ENCODE measurements at regions not wholly inside any gene's neighbourhood (a gene's known extent, or its start where the extent isn't known, plus 50 kb on each side); places are given as distances from the start of the nearest gene placed in this dataset.

- Histone ChIP-seq H3K27me3 (replicated peaks in 1 of 2; ENCODE audit: control insufficient read depth in 2 of 2, extremely low read depth in 1 of 2, insufficient read depth in 2 of 2, low read length in 1 of 2) (no peaks in the 10 kb centered on the region), H3K4me1 (ENCODE audit: control insufficient read depth in 1 of 2, extremely low read depth in 1 of 2, insufficient read depth in 2 of 2, low read length in 2 of 2) (no peaks in the 10 kb centered on the region), H3K4me3 (ENCODE audit: control insufficient read depth in 1 of 2, extremely low read depth in 1 of 2, low read length in 1 of 2) (no peak overlapping the region), H3K27ac (ENCODE audit: low read length) (no peak overlapping the region), H3K9me3 (no peaks in the 10 kb centered on the region), H3K36me3 (ENCODE audit: control insufficient read depth in 2 of 2, extremely low read depth in 1 of 2, insufficient read depth in 1 of 2, low read length in 1 of 2) (no peaks in the 10 kb centered on the region)
- 92% methylated on average over 1 of the region's 1 CpG for WGBS (ENCODE audit: insufficient coverage)
- Mint-ChIP-seq H3K27ac (no peak overlapping the region), H3K36me3 (no peaks in the 10 kb centered on the region), H3K9me3 (peaks cover 8 to 14% (median 10%) of the 10 kb centered on the region in 3 donors), H3K27me3 (no peaks in the 10 kb centered on the region), H3K4me3 (no peak overlapping the region), H3K4me1 (no peaks in the 10 kb centered on the region)
- ATAC-seq (replicated peaks in 1 of 4), result no peak
- ChIA-PET POLR2A (no interaction called here), CTCF (no interaction called here)
- no peak for DNase-seq
These were observed 123.0 kb upstream of the CPNE8 start for GRCh38 chr12:39028382-39028781.

GRCh38 chr12:39012870-39013269 lies 107.5 kb upstream of the CPNE8 start:
- Mint-ChIP-seq H3K4me1 (no peaks in the 10 kb centered on the region), H3K27me3 (no peaks in the 10 kb centered on the region), H3K36me3 (no peaks in the 10 kb centered on the region), H3K9me3 (peaks cover 0 to 6% (median 5%) of the 10 kb centered on the region in 3 donors), H3K4me3 (no peak overlapping the region), H3K27ac (no peak overlapping the region)
- ATAC-seq (replicated peaks in 1 of 4) (no peak), DNase-seq (no peak)
- H3K27ac ChIP-seq (ENCODE audit: low read length), result no peak overlapping the region
- no CpG with 5 or more reads among the region's 1 CpG for WGBS (ENCODE audit: insufficient coverage)
- ChIA-PET POLR2A (no interaction called here), CTCF (no interaction called here)
- H3K4me3 ChIP-seq (ENCODE audit: control insufficient read depth in 1 of 2, extremely low read depth in 1 of 2, low read length in 1 of 2), result no peak overlapping the region
- no peaks in the 10 kb centered on the region for H3K4me1 ChIP-seq (ENCODE audit: control insufficient read depth in 1 of 2, extremely low read depth in 1 of 2, insufficient read depth in 2 of 2, low read length in 2 of 2)
- no peaks in the 10 kb centered on the region for H3K27me3 ChIP-seq (replicated peaks in 1 of 2; ENCODE audit: control insufficient read depth in 2 of 2, extremely low read depth in 1 of 2, insufficient read depth in 2 of 2, low read length in 1 of 2)
- H3K9me3 ChIP-seq, result no peaks in the 10 kb centered on the region
- H3K36me3 ChIP-seq (ENCODE audit: control insufficient read depth in 2 of 2, extremely low read depth in 1 of 2, insufficient read depth in 1 of 2, low read length in 1 of 2), result no peaks in the 10 kb centered on the region

GRCh38 chr12:39011166-39011565 lies 105.8 kb upstream of the CPNE8 start:
- no peak for DNase-seq
- no peaks in the 10 kb centered on the region for H3K27me3 ChIP-seq (replicated peaks in 1 of 2; ENCODE audit: control insufficient read depth in 2 of 2, extremely low read depth in 1 of 2, insufficient read depth in 2 of 2, low read length in 1 of 2)
- CTCF ChIA-PET, result no interaction called here
- Mint-ChIP-seq H3K27me3 (no peaks in the 10 kb centered on the region), H3K4me1 (no peaks in the 10 kb centered on the region), H3K9me3 (peaks cover 0 to 10% (median 5%) of the 10 kb centered on the region in 3 donors), H3K36me3 (no peaks in the 10 kb centered on the region), H3K27ac (no peak overlapping the region), H3K4me3 (no peak overlapping the region)
- no peak overlapping the region for H3K4me3 ChIP-seq (ENCODE audit: control insufficient read depth in 1 of 2, extremely low read depth in 1 of 2, low read length in 1 of 2)
- no peaks in the 10 kb centered on the region for H3K9me3 ChIP-seq
- ATAC-seq (replicated peaks in 1 of 4), result no peak
- POLR2A ChIA-PET, result no interaction called here
- no peak overlapping the region for H3K27ac ChIP-seq (ENCODE audit: low read length)
- WGBS (ENCODE audit: insufficient coverage), result no CpG with 5 or more reads among the region's 2 CpGs
- H3K4me1 ChIP-seq (ENCODE audit: control insufficient read depth in 1 of 2, extremely low read depth in 1 of 2, insufficient read depth in 2 of 2, low read length in 2 of 2), result no peaks in the 10 kb centered on the region
- no peaks in the 10 kb centered on the region for H3K36me3 ChIP-seq (ENCODE audit: control insufficient read depth in 2 of 2, extremely low read depth in 1 of 2, insufficient read depth in 1 of 2, low read length in 1 of 2)

- H3K27me3 Mint-ChIP-seq, result no peaks in the 10 kb centered on the region
- no peak overlapping the region for H3K4me3 Mint-ChIP-seq
- ChIA-PET POLR2A (no interaction called here), CTCF (no interaction called here)
- no peaks in the 10 kb centered on the region for H3K36me3 Mint-ChIP-seq
- Histone ChIP-seq H3K4me3 (ENCODE audit: control insufficient read depth in 1 of 2, extremely low read depth in 1 of 2, low read length in 1 of 2) (no peak overlapping the region), H3K27ac (ENCODE audit: low read length) (no peak overlapping the region), H3K27me3 (replicated peaks in 1 of 2; ENCODE audit: control insufficient read depth in 2 of 2, extremely low read depth in 1 of 2, insufficient read depth in 2 of 2, low read length in 1 of 2) (no peaks in the 10 kb centered on the region), H3K36me3 (ENCODE audit: control insufficient read depth in 2 of 2, extremely low read depth in 1 of 2, insufficient read depth in 1 of 2, low read length in 1 of 2) (no peaks in the 10 kb centered on the region), H3K4me1 (ENCODE audit: control insufficient read depth in 1 of 2, extremely low read depth in 1 of 2, insufficient read depth in 2 of 2, low read length in 2 of 2) (no peaks in the 10 kb centered on the region), H3K9me3 (no peaks in the 10 kb centered on the region)
- WGBS (ENCODE audit: insufficient coverage), result no CpG with 5 or more reads among the region's 1 CpG
- ATAC-seq (replicated peaks in 1 of 4) (no peak), DNase-seq (no peak)
- no peak overlapping the region for H3K27ac Mint-ChIP-seq
- no peaks in the 10 kb centered on the region for H3K4me1 Mint-ChIP-seq
- H3K9me3 Mint-ChIP-seq, result peaks cover 0 to 11% (median 5%) of the 10 kb centered on the region in 3 donors
These were observed 105.0 kb upstream of the CPNE8 start for GRCh38 chr12:39010406-39010805.

GRCh38 chr12:39007619-39008018 lies 102.2 kb upstream of the CPNE8 start:
- no CpG with 5 or more reads among the region's 3 CpGs for WGBS (ENCODE audit: insufficient coverage)
- Mint-ChIP-seq H3K9me3 (peaks cover 0 to 18% (median 0%) of the 10 kb centered on the region in 3 donors), H3K27ac (no peak overlapping the region), H3K4me1 (no peaks in the 10 kb centered on the region), H3K4me3 (no peak overlapping the region), H3K27me3 (no peaks in the 10 kb centered on the region), H3K36me3 (no peaks in the 10 kb centered on the region)
- ChIA-PET CTCF (interaction anchor here in 1 of 2 donors (0.6 kb wide), 1 partner anchor 74 kb away, joined by 5 read pairs; no protein-coding TSS in a partner anchor), POLR2A (no interaction called here)
- Histone ChIP-seq H3K4me3 (ENCODE audit: control insufficient read depth in 1 of 2, extremely low read depth in 1 of 2, low read length in 1 of 2) (no peak overlapping the region), H3K36me3 (ENCODE audit: control insufficient read depth in 2 of 2, extremely low read depth in 1 of 2, insufficient read depth in 1 of 2, low read length in 1 of 2) (no peaks in the 10 kb centered on the region), H3K9me3 (no peaks in the 10 kb centered on the region), H3K27ac (ENCODE audit: low read length) (no peak overlapping the region), H3K4me1 (ENCODE audit: control insufficient read depth in 1 of 2, extremely low read depth in 1 of 2, insufficient read depth in 2 of 2, low read length in 2 of 2) (no peaks in the 10 kb centered on the region), H3K27me3 (replicated peaks in 1 of 2; ENCODE audit: control insufficient read depth in 2 of 2, extremely low read depth in 1 of 2, insufficient read depth in 2 of 2, low read length in 1 of 2) (no peaks in the 10 kb centered on the region)
- no peak for DNase-seq
- no peak for ATAC-seq (replicated peaks in 1 of 4)

- Histone ChIP-seq H3K4me1 (ENCODE audit: control insufficient read depth in 1 of 2, extremely low read depth in 1 of 2, insufficient read depth in 2 of 2, low read length in 2 of 2) (no peaks in the 10 kb centered on the region), H3K9me3 (no peaks in the 10 kb centered on the region), H3K36me3 (ENCODE audit: control insufficient read depth in 2 of 2, extremely low read depth in 1 of 2, insufficient read depth in 1 of 2, low read length in 1 of 2) (no peaks in the 10 kb centered on the region), H3K4me3 (ENCODE audit: control insufficient read depth in 1 of 2, extremely low read depth in 1 of 2, low read length in 1 of 2) (no peak overlapping the region), H3K27ac (ENCODE audit: low read length) (no peak overlapping the region), H3K27me3 (replicated peaks in 1 of 2; ENCODE audit: control insufficient read depth in 2 of 2, extremely low read depth in 1 of 2, insufficient read depth in 2 of 2, low read length in 1 of 2) (no peaks in the 10 kb centered on the region)
- CTCF ChIA-PET, result no interaction called here
- H3K9me3 Mint-ChIP-seq, result peaks cover 0 to 17% (median 0%) of the 10 kb centered on the region in 3 donors
- no peaks in the 10 kb centered on the region for H3K4me1 Mint-ChIP-seq
- DNase-seq, result no peak
- H3K36me3 Mint-ChIP-seq, result no peaks in the 10 kb centered on the region
- no peak for ATAC-seq (replicated peaks in 1 of 4)
- no peak overlapping the region for H3K4me3 Mint-ChIP-seq
- WGBS (ENCODE audit: insufficient coverage), result no CpG with 5 or more reads among the region's 2 CpGs
- no peaks in the 10 kb centered on the region for H3K27me3 Mint-ChIP-seq
- H3K27ac Mint-ChIP-seq, result no peak overlapping the region
- POLR2A ChIA-PET, result no interaction called here
These were observed 100.9 kb upstream of the CPNE8 start for GRCh38 chr12:39006286-39006685.

GRCh38 chr12:39005671-39006070 lies 100.3 kb upstream of the CPNE8 start:
- Mint-ChIP-seq H3K4me3 (no peak overlapping the region), H3K27me3 (no peaks in the 10 kb centered on the region), H3K9me3 (peaks cover 0 to 17% (median 0%) of the 10 kb centered on the region in 3 donors), H3K4me1 (no peaks in the 10 kb centered on the region), H3K36me3 (no peaks in the 10 kb centered on the region), H3K27ac (no peak overlapping the region)
- no peaks in the 10 kb centered on the region for H3K27me3 ChIP-seq (replicated peaks in 1 of 2; ENCODE audit: control insufficient read depth in 2 of 2, extremely low read depth in 1 of 2, insufficient read depth in 2 of 2, low read length in 1 of 2)
- ATAC-seq (replicated peaks in 1 of 4) (no peak), DNase-seq (no peak)
- no peaks in the 10 kb centered on the region for H3K4me1 ChIP-seq (ENCODE audit: control insufficient read depth in 1 of 2, extremely low read depth in 1 of 2, insufficient read depth in 2 of 2, low read length in 2 of 2)
- no peak overlapping the region for H3K4me3 ChIP-seq (ENCODE audit: control insufficient read depth in 1 of 2, extremely low read depth in 1 of 2, low read length in 1 of 2)
- H3K36me3 ChIP-seq (ENCODE audit: control insufficient read depth in 2 of 2, extremely low read depth in 1 of 2, insufficient read depth in 1 of 2, low read length in 1 of 2), result no peaks in the 10 kb centered on the region
- no peak overlapping the region for H3K27ac ChIP-seq (ENCODE audit: low read length)
- ChIA-PET CTCF (no interaction called here), POLR2A (no interaction called here)
- no peaks in the 10 kb centered on the region for H3K9me3 ChIP-seq
